ENCODE measurements at regions not wholly inside any gene's neighbourhood (a gene's known extent, or its start where the extent isn't known, plus 50 kb on each side); places are given as distances from the start of the nearest gene placed in this dataset.

DNA sequence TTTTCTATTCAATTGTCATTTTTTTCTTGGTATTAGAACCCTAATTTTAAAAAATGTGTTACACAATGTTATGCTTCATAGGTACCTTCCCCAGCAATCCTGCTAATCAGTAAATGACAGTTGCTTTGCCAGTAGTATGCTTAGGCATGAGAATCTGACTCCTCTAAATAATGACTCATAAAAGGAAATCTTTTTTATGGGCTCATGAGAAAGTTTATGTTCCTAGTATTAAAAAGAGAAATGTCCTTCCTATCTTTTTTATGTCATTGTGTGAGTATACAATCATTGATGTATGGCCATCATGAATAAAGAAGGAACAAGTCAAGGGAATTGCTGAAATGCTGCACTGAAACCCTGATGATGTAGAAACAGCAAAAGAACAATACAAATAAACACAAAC is 1237.7 kb upstream of the PCDH20 start:
- Histone ChIP-seq H3K36me3 (ENCODE audit: control insufficient read depth in 2 of 2, extremely low read depth in 1 of 2, insufficient read depth in 2 of 2, low read length in 2 of 2) (no peaks in the 10 kb centered on the region), H3K4me1 (ENCODE audit: control insufficient read depth, extremely low read depth, insufficient read depth, low read length) (no peaks in the 10 kb centered on the region), H3K9me3 (replicated peaks; ENCODE audit: control insufficient read depth, insufficient read depth, low read length) (no peaks in the 10 kb centered on the region), H3K4me3 (replicated peaks in 1 of 3; ENCODE audit: insufficient read depth in 1 of 3, low read depth in 1 of 3, low read length in 3 of 3) (no peak overlapping the region), H3K4me2 (ENCODE audit: insufficient read depth, low read length) (no peak overlapping the region), H2AFZ (ENCODE audit: low read depth, low read length) (no peak overlapping the region), H3K79me2 (ENCODE audit: control insufficient read depth, insufficient read depth, low read length) (no peaks in the 10 kb centered on the region), H3K9ac (replicated peaks; ENCODE audit: extremely low read depth, insufficient read depth, low read length) (no peak overlapping the region), H3K27me3 (ENCODE audit: control insufficient read depth in 2 of 2, insufficient read depth in 2 of 2, low read length in 2 of 2) (no peaks in the 10 kb centered on the region), H3K27ac (ENCODE audit: insufficient read depth, low read depth, low read length) (no peak overlapping the region), H4K20me1 (replicated peaks; ENCODE audit: control insufficient read depth, extremely low read depth, insufficient read depth, low read length) (no peaks in the 10 kb centered on the region), H3K9me1 (replicated peaks; ENCODE audit: control insufficient read depth, extremely low read depth, insufficient read depth, low read length) (no peaks in the 10 kb centered on the region)
- FAIRE-seq (no peak), DNase-seq (ENCODE audit: low read depth, low spot score) (no peak)
- ChIA-PET POLR2A (no interaction called here), CTCF (no interaction called here)
- dilution Hi-C loops (cut with MboI; ENCODE audit: extremely low pct_ligation_motif_present, low sequenced_read_pairs) (no loop called here), intact Hi-C loops (cut with micrococcal nuclease) (no loop called here)
- TF ChIP-seq POLR2AphosphoS5 (IDR thresholded peaks at IDR 0.05; ENCODE audit: insufficient read depth, low read depth, low read length) (no peak), FOS (IDR thresholded peaks at IDR 0.05; ENCODE audit: borderline replicate concordance, insufficient read depth, low read length) (no peak), EZH2 (IDR thresholded peaks at IDR 0.05; ENCODE audit: borderline replicate concordance, low read depth, low read length, severe bottlenecking) (no peak), JUN (IDR thresholded peaks at IDR 0.05; ENCODE audit: borderline replicate concordance, insufficient read depth, insufficient read length, low read depth) (no peak), POLR2A (IDR thresholded peaks at IDR 0.05; ENCODE audit: low read depth, low read length) (no peak), GATA2 (IDR thresholded peaks at IDR 0.05; ENCODE audit: insufficient read depth, insufficient read length, low read depth, low read length) (no peak)
- BruUV-seq (replicated peaks), result no TSS peak

DNA sequence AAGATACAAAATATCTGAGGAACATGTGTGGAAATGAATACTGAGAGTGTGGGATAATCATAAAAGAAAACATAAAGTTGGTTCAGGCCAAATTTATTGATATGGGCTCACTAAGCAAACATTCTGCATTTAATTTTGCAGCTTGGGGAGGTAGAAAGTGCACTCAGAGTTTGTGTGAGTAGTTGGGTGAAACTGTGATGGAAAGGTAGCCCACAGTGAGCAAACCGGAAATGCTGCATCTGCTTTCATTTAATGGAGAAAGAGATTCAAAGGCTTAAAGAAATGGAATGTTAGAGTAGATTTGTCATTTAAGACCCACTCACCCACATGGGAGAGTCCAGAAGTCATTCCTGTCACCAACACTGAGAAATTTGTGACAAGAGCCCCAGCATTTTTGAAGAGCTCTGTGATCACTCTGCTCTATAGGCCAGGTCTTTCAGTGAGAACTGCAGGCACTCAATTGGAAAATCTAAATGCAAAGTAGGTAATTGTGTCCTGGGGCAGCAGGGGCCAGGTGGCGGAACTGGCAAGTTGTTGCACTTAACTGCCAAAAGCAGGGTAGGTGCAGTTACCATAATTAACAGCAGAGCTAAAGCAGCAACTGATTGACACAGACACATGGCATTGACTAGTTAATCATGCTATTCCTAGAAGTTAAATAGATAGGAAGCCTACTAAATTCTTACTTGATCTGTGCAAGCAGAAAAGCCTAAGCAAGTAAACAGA is 1228.3 kb upstream of the PCDH20 start:
- Histone ChIP-seq H3K27ac (ENCODE audit: insufficient read depth, low read depth, low read length) (no peak overlapping the region), H3K36me3 (ENCODE audit: control insufficient read depth in 2 of 2, extremely low read depth in 1 of 2, insufficient read depth in 2 of 2, low read length in 2 of 2) (no peaks in the 10 kb centered on the region), H2AFZ (ENCODE audit: low read depth, low read length) (no peak overlapping the region), H3K4me2 (ENCODE audit: insufficient read depth, low read length) (no peak overlapping the region), H3K4me3 (replicated peaks in 1 of 3; ENCODE audit: insufficient read depth in 1 of 3, low read depth in 1 of 3, low read length in 3 of 3) (no peak overlapping the region), H3K27me3 (ENCODE audit: control insufficient read depth in 2 of 2, insufficient read depth in 2 of 2, low read length in 2 of 2) (no peaks in the 10 kb centered on the region), H3K9me3 (replicated peaks; ENCODE audit: control insufficient read depth, insufficient read depth, low read length) (peaks cover 3% of the 10 kb centered on the region), H4K20me1 (replicated peaks; ENCODE audit: control insufficient read depth, extremely low read depth, insufficient read depth, low read length) (no peaks in the 10 kb centered on the region), H3K9me1 (replicated peaks; ENCODE audit: control insufficient read depth, extremely low read depth, insufficient read depth, low read length) (no peaks in the 10 kb centered on the region), H3K9ac (replicated peaks; ENCODE audit: extremely low read depth, insufficient read depth, low read length) (no peak overlapping the region), H3K79me2 (ENCODE audit: control insufficient read depth, insufficient read depth, low read length) (no peaks in the 10 kb centered on the region), H3K4me1 (ENCODE audit: control insufficient read depth, extremely low read depth, insufficient read depth, low read length) (no peaks in the 10 kb centered on the region)
- intact Hi-C loops (cut with micrococcal nuclease), result no loop called here
- no TSS peak for BruUV-seq (replicated peaks)
- FAIRE-seq (no peak), DNase-seq (ENCODE audit: low read depth, low spot score) (no peak)
- ChIA-PET POLR2A (no interaction called here), CTCF (no interaction called here)
- dilution Hi-C loops (cut with MboI; ENCODE audit: extremely low pct_ligation_motif_present, low sequenced_read_pairs), result no loop called here
- TF ChIP-seq POLR2A (IDR thresholded peaks at IDR 0.05; ENCODE audit: low read depth, low read length), result no peak
- TF ChIP-seq POLR2AphosphoS5 (IDR thresholded peaks at IDR 0.05; ENCODE audit: insufficient read depth, low read depth, low read length), result no peak
- TF ChIP-seq, protein P1, sequence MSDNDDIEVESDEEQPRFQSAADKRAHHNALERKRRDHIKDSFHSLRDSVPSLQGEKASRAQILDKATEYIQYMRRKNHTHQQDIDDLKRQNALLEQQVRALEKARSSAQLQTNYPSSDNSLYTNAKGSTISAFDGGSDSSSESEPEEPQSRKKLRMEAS (IDR thresholded peaks at IDR 0.05; ENCODE audit: insufficient read depth, insufficient read length), result no peak
- TF ChIP-seq JUN (IDR thresholded peaks at IDR 0.05; ENCODE audit: borderline replicate concordance, insufficient read depth, insufficient read length, low read depth), result no peak
- no peak for TF ChIP-seq FOS (IDR thresholded peaks at IDR 0.05; ENCODE audit: borderline replicate concordance, insufficient read depth, low read length)
- TF ChIP-seq, protein P2, sequence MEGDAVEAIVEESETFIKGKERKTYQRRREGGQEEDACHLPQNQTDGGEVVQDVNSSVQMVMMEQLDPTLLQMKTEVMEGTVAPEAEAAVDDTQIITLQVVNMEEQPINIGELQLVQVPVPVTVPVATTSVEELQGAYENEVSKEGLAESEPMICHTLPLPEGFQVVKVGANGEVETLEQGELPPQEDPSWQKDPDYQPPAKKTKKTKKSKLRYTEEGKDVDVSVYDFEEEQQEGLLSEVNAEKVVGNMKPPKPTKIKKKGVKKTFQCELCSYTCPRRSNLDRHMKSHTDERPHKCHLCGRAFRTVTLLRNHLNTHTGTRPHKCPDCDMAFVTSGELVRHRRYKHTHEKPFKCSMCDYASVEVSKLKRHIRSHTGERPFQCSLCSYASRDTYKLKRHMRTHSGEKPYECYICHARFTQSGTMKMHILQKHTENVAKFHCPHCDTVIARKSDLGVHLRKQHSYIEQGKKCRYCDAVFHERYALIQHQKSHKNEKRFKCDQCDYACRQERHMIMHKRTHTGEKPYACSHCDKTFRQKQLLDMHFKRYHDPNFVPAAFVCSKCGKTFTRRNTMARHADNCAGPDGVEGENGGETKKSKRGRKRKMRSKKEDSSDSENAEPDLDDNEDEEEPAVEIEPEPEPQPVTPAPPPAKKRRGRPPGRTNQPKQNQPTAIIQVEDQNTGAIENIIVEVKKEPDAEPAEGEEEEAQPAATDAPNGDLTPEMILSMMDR (IDR thresholded peaks at IDR 0.05; ENCODE audit: extremely low read depth in 1 of 2, insufficient read depth in 1 of 2, low read depth in 1 of 2, low read length in 2 of 2), result no peak
- TF ChIP-seq GATA2 (IDR thresholded peaks at IDR 0.05; ENCODE audit: insufficient read depth, insufficient read length, low read depth, low read length), result no peak
- TF ChIP-seq MYC (IDR thresholded peaks at IDR 0.05; ENCODE audit: low read depth, low read length), result no peak
- TF ChIP-seq EZH2 (IDR thresholded peaks at IDR 0.05; ENCODE audit: borderline replicate concordance, low read depth, low read length, severe bottlenecking), result no peak

Measured in endothelial cell of umbilical vein (primary cell).